Activated CD8-positive, alpha-beta T cell treated with anti-CD3 and anti-CD28 coated beads for 36 hours (primary cell): ENCODE measurements at regions not wholly inside any gene's neighbourhood (a gene's known extent, or its start where the extent isn't known, plus 50 kb on each side); places are given as distances from the start of the nearest gene placed in this dataset.

Source experiments
- ATAC-seq: fragments of 200-7000 bp; cut with Tn5 transposase; one replicate; pipeline ENCODE4 v1.10.0; 2021; ENCODE audit warnings: mild to moderate bottlenecking, moderate library complexity
- CTCF ChIA-PET: fragments of 350-600 bp; sonication (Branson Sonifier 250); formaldehyde crosslinking; loops from one replicate; lab custom pipeline; 2021; ENCODE audit warnings: antibody characterized with exemption; lab: Charles Lee
- POLR2A ChIA-PET: fragments of 350-600 bp; sonication (Branson Sonifier 250); formaldehyde crosslinking; loops from one replicate; lab custom pipeline; 2021; ENCODE audit warnings: antibody characterized with exemption; lab: Charles Lee
- DNase-seq: peaks from one replicate; pipeline ENCODE4 v3.0.0-alpha.2; 2020
- H3K27ac Mint-ChIP-seq: one replicate; pipeline ENCODE4 v1.8.0; 2021; ENCODE audit warnings: mild to moderate bottlenecking, mixed read lengths
- H3K27me3 Mint-ChIP-seq: one replicate; pipeline ENCODE4 v1.8.0; 2021; ENCODE audit warnings: mixed read lengths
- H3K36me3 Mint-ChIP-seq: one replicate; pipeline ENCODE4 v1.8.0; 2021; ENCODE audit warnings: low read depth, mixed read lengths
- H3K4me1 Mint-ChIP-seq: one replicate; pipeline ENCODE4 v1.8.0; 2021; ENCODE audit warnings: low read depth, mixed read lengths
- H3K4me3 Mint-ChIP-seq: one replicate; pipeline ENCODE4 v1.8.0; 2021; ENCODE audit warnings: mild to moderate bottlenecking, moderate library complexity, mixed read lengths
- H3K9me3 Mint-ChIP-seq: one replicate; pipeline ENCODE4 v1.8.0; 2021; ENCODE audit warnings: mixed read lengths
- CTCF ChIP-seq: fragments of 200-600 bp; IDR thresholded peaks from one replicate; pipeline ENCODE4 v1.8.0; 2022; ENCODE audit warnings: antibody characterized with exemption, mild to moderate bottlenecking
- intact Hi-C: fragments of 100-400 bp; cut with micrococcal nuclease; formaldehyde crosslinking; loops from one replicate; pipeline ENCODE4 v1.10.0; 2022

GRCh38 chr20:4067600-4068261 is 52.4 kb upstream of the RNF24 start:
- Mint-ChIP-seq H3K4me1 (peaks cover 2% of the 10 kb centered on the region), H3K9me3 (no peaks in the 10 kb centered on the region), H3K36me3 (no peaks in the 10 kb centered on the region), H3K27ac (no peak overlapping the region), H3K27me3 (no peaks in the 10 kb centered on the region), H3K4me3 (no peak overlapping the region)
- POLR2A ChIA-PET: interaction anchor here (0.7 to 1.2 kb wide), 3 partner anchors 29 to 137 kb away, joined by 3 read pairs; no protein-coding TSS in a partner anchor
- DNase-seq: peak; percentile 18
- no peak for TF ChIP-seq CTCF
- CTCF ChIA-PET: no interaction called here
- no peak for ATAC-seq
- intact Hi-C loops: no loop called here

- no peaks in the 10 kb centered on the region for H3K36me3 Mint-ChIP-seq
- no peak for TF ChIP-seq CTCF
- H3K27me3 Mint-ChIP-seq: no peaks in the 10 kb centered on the region
- H3K9me3 Mint-ChIP-seq: no peaks in the 10 kb centered on the region
- ATAC-seq (no peak), DNase-seq (no peak)
- H3K4me1 Mint-ChIP-seq: peaks cover 2% of the 10 kb centered on the region
- intact Hi-C loops: no loop called here
- no peak overlapping the region for H3K27ac Mint-ChIP-seq
- ChIA-PET POLR2A (interaction anchor here (1.0 kb wide), 1 partner anchor 60 kb away, joined by 3 read pairs; no protein-coding TSS in a partner anchor), CTCF (interaction anchor here (0.8 to 1.0 kb wide), 2 partner anchors 8 to 18 kb away, joined by 3 read pairs; no protein-coding TSS in a partner anchor)
- no peak overlapping the region for H3K4me3 Mint-ChIP-seq
Measured at GRCh38 chr20:4066551-4066950, 51.2 kb upstream of the RNF24 start.

GRCh38 chr20:4065391-4065844 is 50.1 kb upstream of the RNF24 start:
- POLR2A ChIA-PET: no interaction called here
- ATAC-seq (no peak), DNase-seq (no peak)
- no peaks in the 10 kb centered on the region for H3K9me3 Mint-ChIP-seq
- no peak for TF ChIP-seq CTCF
- CTCF ChIA-PET: interaction anchor here (0.8 kb wide), 1 partner anchor 9 kb away, joined by 3 read pairs; no protein-coding TSS in a partner anchor
- H3K27ac Mint-ChIP-seq: no peak overlapping the region
- H3K4me3 Mint-ChIP-seq: no peak overlapping the region
- H3K36me3 Mint-ChIP-seq: no peaks in the 10 kb centered on the region
- peaks cover 2% of the 10 kb centered on the region for H3K4me1 Mint-ChIP-seq
- intact Hi-C loops: no loop called here
- no peaks in the 10 kb centered on the region for H3K27me3 Mint-ChIP-seq
